ENCODE measurements at regions not wholly inside any gene's neighbourhood (a gene's known extent, or its start where the extent isn't known, plus 50 kb on each side); places are given as distances from the start of the nearest gene placed in this dataset.

- H3K27ac ChIP-seq (ENCODE audit: low read depth, low read length): no peak overlapping the region
- no peak overlapping the region for H3K18ac ChIP-seq (ENCODE audit: low read length)
- WGBS (ENCODE audit: extremely low coverage, insufficient coverage, low lambda C conversion rate): no CpG with 5 or more reads among the region's 17 CpGs
- H3K23ac ChIP-seq (ENCODE audit: low read length): no peak overlapping the region
- no peaks in the 10 kb centered on the region for H3K79me2 ChIP-seq (ENCODE audit: control insufficient read depth, insufficient read depth, low read length)
- H2BK120ac ChIP-seq (ENCODE audit: low read depth, low read length): no peak overlapping the region
- no peak overlapping the region for H2AK5ac ChIP-seq (ENCODE audit: low read length)
- no peaks in the 10 kb centered on the region for H3K79me1 ChIP-seq (ENCODE audit: low read length)
- H3K4ac ChIP-seq (ENCODE audit: low read depth, low read length): no peak overlapping the region
- H3K36me3 ChIP-seq (ENCODE audit: control insufficient read depth, insufficient read depth, low read length): no peaks in the 10 kb centered on the region
- no peak overlapping the region for H3K4me3 ChIP-seq (ENCODE audit: low read length)
- H4K5ac ChIP-seq (ENCODE audit: low read length): no peak overlapping the region
- H4K8ac ChIP-seq (ENCODE audit: low read depth, low read length): no peak overlapping the region
- H3K4me1 ChIP-seq (ENCODE audit: control insufficient read depth, low read depth, low read length): peaks cover 4% of the 10 kb centered on the region
- H3K9ac ChIP-seq (ENCODE audit: low read length): no peak overlapping the region
- no peak overlapping the region for H3K4me2 ChIP-seq (ENCODE audit: low read length)
- no peak overlapping the region for H2BK15ac ChIP-seq (replicated peaks; ENCODE audit: low read depth)
- no peak for DNase-seq
- H3K56ac ChIP-seq (ENCODE audit: low read length): no peak overlapping the region
- peaks cover 3% of the 10 kb centered on the region for H3K27me3 ChIP-seq (ENCODE audit: insufficient read depth, low read length, poor library complexity)
- no peak overlapping the region for H2BK5ac ChIP-seq (ENCODE audit: low read length)
These were observed 222.3 kb upstream of the TNRC6C start for GRCh38 chr17:77736199-77736585.

GRCh38 chr17:77736721-77737120 lies 221.8 kb upstream of the TNRC6C start:
- WGBS (ENCODE audit: extremely low coverage, insufficient coverage, low lambda C conversion rate): no CpG with 5 or more reads among the region's 6 CpGs
- Histone ChIP-seq H3K27ac (ENCODE audit: low read depth, low read length) (no peak overlapping the region), H3K9ac (ENCODE audit: low read length) (no peak overlapping the region), H3K4me3 (ENCODE audit: low read length) (no peak overlapping the region), H3K27me3 (ENCODE audit: insufficient read depth, low read length, poor library complexity) (peaks cover 3% of the 10 kb centered on the region), H3K79me2 (ENCODE audit: control insufficient read depth, insufficient read depth, low read length) (no peaks in the 10 kb centered on the region), H2AK5ac (ENCODE audit: low read length) (no peak overlapping the region), H4K8ac (ENCODE audit: low read depth, low read length) (no peak overlapping the region), H2BK5ac (ENCODE audit: low read length) (no peak overlapping the region), H2BK15ac (replicated peaks; ENCODE audit: low read depth) (no peak overlapping the region), H3K18ac (ENCODE audit: low read length) (no peak overlapping the region), H4K5ac (ENCODE audit: low read length) (no peak overlapping the region), H3K79me1 (ENCODE audit: low read length) (no peaks in the 10 kb centered on the region), H3K4ac (ENCODE audit: low read depth, low read length) (no peak overlapping the region), H3K56ac (ENCODE audit: low read length) (no peak overlapping the region), H3K4me2 (ENCODE audit: low read length) (no peak overlapping the region), H2BK120ac (ENCODE audit: low read depth, low read length) (no peak overlapping the region), H3K36me3 (ENCODE audit: control insufficient read depth, insufficient read depth, low read length) (no peaks in the 10 kb centered on the region), H3K23ac (ENCODE audit: low read length) (no peak overlapping the region), H3K4me1 (ENCODE audit: control insufficient read depth, low read depth, low read length) (peaks cover 4% of the 10 kb centered on the region)
- no peak for DNase-seq

- no CpG with 5 or more reads among the region's 21 CpGs for WGBS (ENCODE audit: extremely low coverage, insufficient coverage, low lambda C conversion rate)
- H3K36me3 ChIP-seq (ENCODE audit: control insufficient read depth, insufficient read depth, low read length): no peaks in the 10 kb centered on the region
- H3K4me1 ChIP-seq (ENCODE audit: control insufficient read depth, low read depth, low read length): peaks cover 4% of the 10 kb centered on the region
These were observed 220.8 kb upstream of the TNRC6C start for GRCh38 chr17:77737442-77738265.

GRCh38 chr17:77738751-77739531 lies 219.6 kb upstream of the TNRC6C start:
- H3K4me3 ChIP-seq (ENCODE audit: low read length): no peak overlapping the region
- no peak overlapping the region for H3K4me2 ChIP-seq (ENCODE audit: low read length)
- H2BK120ac ChIP-seq (ENCODE audit: low read depth, low read length): no peak overlapping the region
- H3K79me1 ChIP-seq (ENCODE audit: low read length): no peaks in the 10 kb centered on the region
- H3K27me3 ChIP-seq (ENCODE audit: insufficient read depth, low read length, poor library complexity): peaks cover 3% of the 10 kb centered on the region
- H3K36me3 ChIP-seq (ENCODE audit: control insufficient read depth, insufficient read depth, low read length): no peaks in the 10 kb centered on the region
- no peak overlapping the region for H2BK15ac ChIP-seq (replicated peaks; ENCODE audit: low read depth)
- H3K4ac ChIP-seq (ENCODE audit: low read depth, low read length): no peak overlapping the region
- no peak overlapping the region for H3K27ac ChIP-seq (ENCODE audit: low read depth, low read length)
- H3K23ac ChIP-seq (ENCODE audit: low read length): no peak overlapping the region
- no peak for DNase-seq
- H4K8ac ChIP-seq (ENCODE audit: low read depth, low read length): no peak overlapping the region
- no peak overlapping the region for H3K18ac ChIP-seq (ENCODE audit: low read length)
- no peak overlapping the region for H2AK5ac ChIP-seq (ENCODE audit: low read length)
- H4K5ac ChIP-seq (ENCODE audit: low read length): no peak overlapping the region
- H3K9ac ChIP-seq (ENCODE audit: low read length): no peak overlapping the region
- no peaks in the 10 kb centered on the region for H3K79me2 ChIP-seq (ENCODE audit: control insufficient read depth, insufficient read depth, low read length)
- no peak overlapping the region for H3K56ac ChIP-seq (ENCODE audit: low read length)
- no peak overlapping the region for H2BK5ac ChIP-seq (ENCODE audit: low read length)
- WGBS (ENCODE audit: extremely low coverage, insufficient coverage, low lambda C conversion rate): no CpG with 5 or more reads among the region's 8 CpGs
- H3K4me1 ChIP-seq (ENCODE audit: control insufficient read depth, low read depth, low read length): peaks cover 4% of the 10 kb centered on the region

More at GRCh38 chr17:77737442-77738265, 220.8 kb upstream of the TNRC6C start:
- no peak overlapping the region for H2BK15ac ChIP-seq (replicated peaks; ENCODE audit: low read depth)
- no peak overlapping the region for H2BK5ac ChIP-seq (ENCODE audit: low read length)
- no peak overlapping the region for H2BK120ac ChIP-seq (ENCODE audit: low read depth, low read length)
- H3K79me2 ChIP-seq (ENCODE audit: control insufficient read depth, insufficient read depth, low read length): no peaks in the 10 kb centered on the region
- H3K4me3 ChIP-seq (ENCODE audit: low read length): no peak overlapping the region
- no peak overlapping the region for H3K9ac ChIP-seq (ENCODE audit: low read length)
- H3K79me1 ChIP-seq (ENCODE audit: low read length): no peaks in the 10 kb centered on the region
- no peak overlapping the region for H4K5ac ChIP-seq (ENCODE audit: low read length)
- H2AK5ac ChIP-seq (ENCODE audit: low read length): no peak overlapping the region
- H3K18ac ChIP-seq (ENCODE audit: low read length): no peak overlapping the region
- DNase-seq: no peak
- peaks cover 3% of the 10 kb centered on the region for H3K27me3 ChIP-seq (ENCODE audit: insufficient read depth, low read length, poor library complexity)
- no peak overlapping the region for H3K4me2 ChIP-seq (ENCODE audit: low read length)
- H3K56ac ChIP-seq (ENCODE audit: low read length): no peak overlapping the region
- no peak overlapping the region for H3K23ac ChIP-seq (ENCODE audit: low read length)
- no peak overlapping the region for H3K27ac ChIP-seq (ENCODE audit: low read depth, low read length)
- H3K4ac ChIP-seq (ENCODE audit: low read depth, low read length): no peak overlapping the region
- H4K8ac ChIP-seq (ENCODE audit: low read depth, low read length): no peak overlapping the region

GRCh38 chr17:77740481-77740880 lies 218.0 kb upstream of the TNRC6C start:
- Histone ChIP-seq H2BK5ac (ENCODE audit: low read length) (no peak overlapping the region), H2BK15ac (replicated peaks; ENCODE audit: low read depth) (no peak overlapping the region), H3K23ac (ENCODE audit: low read length) (no peak overlapping the region), H3K4me1 (ENCODE audit: control insufficient read depth, low read depth, low read length) (no peaks in the 10 kb centered on the region), H2BK120ac (ENCODE audit: low read depth, low read length) (no peak overlapping the region), H3K4ac (ENCODE audit: low read depth, low read length) (no peak overlapping the region), H3K36me3 (ENCODE audit: control insufficient read depth, insufficient read depth, low read length) (no peaks in the 10 kb centered on the region), H4K5ac (ENCODE audit: low read length) (no peak overlapping the region), H3K4me2 (ENCODE audit: low read length) (no peak overlapping the region), H2AK5ac (ENCODE audit: low read length) (no peak overlapping the region), H3K4me3 (ENCODE audit: low read length) (no peak overlapping the region), H3K56ac (ENCODE audit: low read length) (no peak overlapping the region), H3K79me2 (ENCODE audit: control insufficient read depth, insufficient read depth, low read length) (no peaks in the 10 kb centered on the region), H3K18ac (ENCODE audit: low read length) (no peak overlapping the region), H3K79me1 (ENCODE audit: low read length) (no peaks in the 10 kb centered on the region), H3K9ac (ENCODE audit: low read length) (no peak overlapping the region), H3K27me3 (ENCODE audit: insufficient read depth, low read length, poor library complexity) (peaks cover 3% of the 10 kb centered on the region), H4K8ac (ENCODE audit: low read depth, low read length) (no peak overlapping the region), H3K27ac (ENCODE audit: low read depth, low read length) (no peak overlapping the region)
- DNase-seq: no peak
- WGBS (ENCODE audit: extremely low coverage, insufficient coverage, low lambda C conversion rate): no CpG with 5 or more reads among the region's 7 CpGs

Data from mesendoderm (in vitro differentiated cells).